HG03439 (cell line): ENCODE measurements at regions not wholly inside any gene's neighbourhood (a gene's known extent, or its start where the extent isn't known, plus 50 kb on each side); places are given as distances from the start of the nearest gene placed in this dataset.

Experiments
- ATAC-seq: cut with Tn5 transposase; IDR thresholded peaks from one replicate; pipeline ENCODE4 v1.9.1; 2021; ENCODE audit warnings: mild to moderate bottlenecking, moderate library complexity; ENCODE audit not compliant: unreplicated experiment

DNA sequence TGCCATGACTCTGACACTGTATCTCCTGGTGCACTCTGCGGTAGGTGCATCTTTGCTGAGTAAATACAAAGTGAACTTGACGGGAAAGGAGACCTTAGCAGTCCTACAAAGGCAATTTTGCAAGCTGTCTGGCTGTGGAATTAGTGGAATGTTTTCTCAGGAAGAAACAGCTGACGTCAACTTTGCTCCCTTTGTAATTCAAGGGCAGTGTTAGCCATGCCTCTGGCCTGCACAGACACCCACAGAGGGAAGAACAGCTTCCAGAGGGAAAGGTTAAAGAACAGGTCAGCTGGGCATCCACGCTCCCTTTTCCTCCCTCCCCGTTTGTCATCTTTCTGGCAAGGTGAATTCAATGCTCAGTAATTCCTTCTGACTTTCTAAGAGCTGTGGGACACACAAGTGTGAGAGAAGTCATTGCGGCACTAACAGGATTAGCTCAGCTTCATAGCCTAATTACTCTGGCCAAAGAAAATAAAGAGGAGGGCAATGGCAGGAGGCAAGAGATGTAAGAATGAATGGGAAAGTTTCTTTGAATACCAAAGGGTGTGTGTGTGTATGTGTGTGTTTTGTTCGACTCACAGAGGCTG, 476.9 kb upstream of the GOT2 start:
- no peak for ATAC-seq

DNA sequence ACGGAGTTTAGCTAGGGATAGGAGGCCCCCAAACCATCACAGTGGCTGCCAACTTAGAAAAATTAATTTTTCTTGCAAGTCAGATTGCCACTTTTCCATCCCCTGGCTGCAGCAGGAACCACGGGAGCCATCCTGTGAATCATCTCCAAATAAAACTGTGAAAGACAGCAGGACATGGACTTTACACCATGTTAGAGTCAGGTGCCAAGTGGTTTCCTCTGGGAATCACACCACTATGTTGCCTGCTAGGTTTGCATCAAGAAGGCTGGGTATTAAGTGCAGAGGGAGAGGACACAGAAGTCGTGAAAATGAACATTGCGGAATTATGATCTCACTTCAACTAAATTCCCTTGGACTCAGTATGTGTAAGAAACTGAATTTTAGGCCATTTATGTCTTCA, 471.3 kb upstream of the GOT2 start:
- no peak for ATAC-seq

DNA sequence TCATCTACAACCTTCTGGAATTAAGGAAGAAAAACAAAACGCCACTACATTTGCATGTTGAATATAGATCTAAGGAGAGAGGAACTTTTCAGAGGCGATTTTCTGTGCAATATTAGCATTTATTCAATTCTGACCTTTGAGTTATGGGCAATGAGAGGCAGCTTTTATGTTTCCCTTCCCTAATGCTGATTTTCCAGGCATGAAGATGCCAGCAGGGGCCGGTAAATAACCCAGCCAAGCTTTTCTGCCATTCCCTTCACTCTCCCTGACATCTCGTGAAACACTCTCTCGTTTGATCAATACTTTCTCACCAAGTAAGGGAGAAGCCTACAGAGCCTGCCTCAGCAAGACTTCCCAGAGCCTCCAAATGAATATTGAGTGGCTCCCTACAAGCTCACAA, 470.5 kb upstream of the GOT2 start:
- no peak for ATAC-seq

DNA sequence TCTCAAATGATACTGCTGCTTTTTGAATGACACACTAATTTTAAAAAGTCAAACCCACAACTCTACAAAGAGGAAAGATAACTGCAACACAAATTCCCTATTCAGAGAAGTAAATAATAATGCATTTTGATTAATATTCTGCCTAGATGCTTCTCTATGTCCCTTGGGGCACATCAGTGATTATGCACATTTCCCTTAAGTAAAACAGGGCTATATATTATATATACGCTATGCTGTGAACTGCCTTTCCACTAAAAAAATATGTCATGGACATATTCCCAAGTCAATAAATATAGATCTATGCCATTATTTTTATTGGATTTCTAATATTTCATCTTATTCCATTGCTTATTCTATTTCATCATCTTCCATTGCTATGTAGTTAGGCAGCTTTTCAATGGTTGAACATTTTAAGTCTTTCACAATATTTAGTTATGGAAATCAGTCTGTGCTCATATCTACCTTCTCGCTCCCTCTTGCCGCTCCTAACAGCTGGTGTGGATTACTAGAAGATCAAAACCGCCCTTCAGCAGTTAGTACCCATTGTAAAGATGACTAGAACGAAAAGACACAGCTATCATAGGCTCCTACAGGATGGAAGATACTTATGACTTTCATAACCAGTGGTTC, 468.2 kb upstream of the GOT2 start:
- ATAC-seq: no peak

DNA sequence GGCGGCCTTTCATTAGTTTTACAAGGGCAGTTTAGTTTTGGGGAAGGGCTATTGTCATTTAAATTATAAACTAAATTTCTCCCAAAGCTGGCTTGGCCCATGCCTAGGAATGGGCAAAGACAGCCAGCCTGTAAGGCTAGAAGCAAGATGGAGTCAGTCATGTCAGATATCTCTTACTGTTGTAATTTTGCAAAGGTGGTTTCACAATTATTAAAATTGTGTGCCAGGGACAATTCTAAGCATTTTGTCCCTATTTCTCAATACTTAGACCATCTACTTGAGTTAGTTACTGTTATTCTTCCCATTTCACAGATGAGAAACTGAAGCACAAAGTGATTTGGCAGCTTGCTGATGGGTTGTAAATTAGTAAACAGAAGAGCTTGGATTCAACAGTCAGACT, 467.7 kb upstream of the GOT2 start:
- no peak for ATAC-seq

DNA sequence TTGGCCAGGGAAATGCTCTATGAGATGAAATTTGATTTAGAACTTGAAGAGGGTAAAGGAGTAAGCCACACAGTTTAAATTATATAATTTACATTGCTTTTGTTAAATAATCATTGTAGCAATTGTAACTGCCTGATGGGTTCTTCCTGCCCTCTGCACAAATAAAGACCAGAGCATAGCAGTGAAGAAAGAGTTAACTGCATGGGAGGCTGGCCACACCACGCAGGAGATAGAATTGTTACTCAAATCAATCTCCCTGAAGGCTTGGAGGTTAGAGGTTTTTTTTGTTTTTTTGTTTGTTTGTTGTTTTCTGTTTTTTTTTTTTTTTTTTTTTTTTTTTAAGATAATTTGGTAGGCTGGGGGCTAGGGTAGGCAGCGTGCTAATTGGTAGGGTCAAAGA, 467.0 kb upstream of the GOT2 start:
- ATAC-seq: no peak

DNA sequence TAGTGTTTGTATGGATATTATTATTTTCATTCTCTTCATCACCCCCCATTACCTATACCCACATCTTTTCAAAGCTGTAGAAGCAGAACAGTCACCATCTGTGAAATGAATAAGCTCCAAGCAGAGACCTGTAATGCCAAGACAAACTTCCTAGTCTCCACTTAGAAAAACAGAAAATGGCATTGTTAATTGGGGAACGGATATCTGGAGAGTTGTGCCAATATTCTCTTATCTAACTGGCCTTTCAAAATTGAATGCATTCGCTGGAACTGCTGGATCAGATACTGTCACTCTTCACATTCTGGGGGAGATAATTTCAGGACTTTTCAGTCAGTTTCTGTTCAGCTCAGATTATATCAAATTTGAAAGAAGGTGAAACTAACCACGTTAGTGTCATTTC, 464.4 kb upstream of the GOT2 start:
- ATAC-seq: no peak

DNA sequence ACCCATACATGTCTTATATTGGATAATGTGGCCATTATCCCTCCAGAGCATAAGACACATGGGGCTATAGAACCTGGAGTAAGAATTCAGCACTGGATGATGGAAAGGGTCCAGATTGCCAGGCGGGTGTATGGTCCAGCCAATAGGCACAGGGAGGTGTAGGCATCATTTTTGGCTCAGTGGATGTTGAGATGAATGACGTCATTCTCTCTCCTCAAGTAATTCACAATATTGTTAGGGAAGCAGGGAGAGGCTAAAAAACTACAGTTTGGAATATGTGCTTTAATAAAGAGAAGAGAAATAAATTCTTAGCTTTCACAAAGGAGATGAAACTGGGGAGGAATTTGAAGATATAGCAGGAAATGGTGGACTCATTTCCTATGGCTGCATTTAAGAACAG, 461.1 kb upstream of the GOT2 start:
- no peak for ATAC-seq

DNA sequence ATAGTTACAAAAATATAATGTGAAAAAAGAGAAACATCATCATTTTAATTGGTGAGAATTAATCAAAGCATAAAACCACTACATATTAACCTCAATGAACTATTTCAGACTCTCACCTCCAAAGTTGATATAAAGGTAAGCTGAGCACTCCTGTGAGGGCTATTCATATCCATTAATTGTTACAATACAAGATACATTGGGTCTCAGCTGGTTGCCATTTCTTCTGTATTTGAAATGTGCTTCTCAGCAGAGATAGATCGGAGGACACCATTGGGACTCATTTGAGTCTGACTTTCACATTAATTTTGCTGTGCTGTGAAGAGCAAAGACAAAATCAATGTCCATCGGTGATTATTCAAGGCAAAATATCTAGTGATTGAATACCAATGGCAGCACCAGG, 459.5 kb upstream of the GOT2 start:
- ATAC-seq: no peak

DNA sequence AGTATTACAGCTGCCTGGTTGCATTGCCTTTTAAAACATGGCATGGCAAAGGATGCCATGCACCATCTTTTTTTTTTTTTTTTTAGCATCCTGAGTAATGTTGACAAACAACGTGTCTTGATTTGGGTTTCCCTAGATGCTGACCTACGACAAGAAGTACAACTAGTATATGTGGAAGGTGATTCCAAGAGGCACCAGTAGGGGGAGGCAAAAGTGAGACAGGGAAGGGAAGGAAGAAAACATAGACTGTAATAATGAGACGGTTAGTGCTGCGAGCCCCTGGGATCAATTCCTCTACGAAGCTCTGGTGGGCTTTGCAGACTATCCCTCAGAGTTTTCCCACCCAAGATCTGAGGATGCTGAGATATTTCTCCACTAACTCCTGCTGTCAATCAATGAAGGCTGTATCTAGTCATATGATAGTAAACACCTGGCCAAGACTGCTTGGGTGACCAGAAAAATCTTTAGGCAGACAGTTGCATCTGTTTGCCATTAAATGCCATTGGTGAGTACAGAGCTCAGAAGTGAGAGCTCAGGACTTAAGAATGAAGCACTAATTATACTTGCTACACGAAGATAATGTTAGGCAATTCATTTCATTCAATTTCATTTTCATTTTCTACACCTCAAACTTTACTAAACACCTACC, 458.6 kb upstream of the GOT2 start:
- peak; percentile 83 for ATAC-seq

DNA sequence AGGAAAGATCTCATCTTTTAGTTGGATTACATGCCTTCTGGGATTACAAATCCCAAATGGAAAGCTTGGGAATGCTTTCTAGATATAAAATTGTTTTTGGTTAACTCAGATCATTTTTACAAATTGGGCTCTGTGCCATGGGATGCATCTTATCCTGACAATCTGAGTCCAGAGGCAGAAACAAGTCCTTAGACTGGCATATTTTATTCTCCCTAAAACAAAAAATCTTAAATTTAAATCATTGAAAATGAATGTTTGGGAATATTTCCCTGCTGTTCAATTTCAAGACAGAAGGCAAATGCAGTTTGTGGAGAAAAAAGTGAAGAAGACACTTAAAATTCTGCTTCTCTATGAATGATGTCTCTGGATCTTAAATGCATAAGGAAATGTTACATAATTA, 456.6 kb upstream of the GOT2 start:
- ATAC-seq: no peak

DNA sequence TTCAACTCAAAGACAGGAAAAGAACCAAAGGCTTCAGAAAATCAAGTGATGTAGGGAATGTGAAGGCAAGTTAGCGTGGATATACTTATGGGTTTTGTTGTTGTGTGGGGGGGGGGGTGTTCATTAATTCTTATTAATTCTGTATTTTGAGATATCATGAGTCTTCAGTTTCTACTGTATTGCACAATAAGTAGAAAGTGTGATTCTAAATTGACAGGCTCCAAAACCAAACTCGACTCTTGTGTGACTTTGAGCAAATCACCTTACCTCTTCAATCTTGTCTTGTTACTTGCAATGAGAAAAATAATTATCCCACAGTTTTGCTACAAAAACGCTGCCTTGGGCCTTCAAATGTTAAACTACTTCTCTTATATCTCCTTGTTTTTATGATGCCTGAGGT, 453.9 kb upstream of the GOT2 start:
- ATAC-seq: no peak

DNA sequence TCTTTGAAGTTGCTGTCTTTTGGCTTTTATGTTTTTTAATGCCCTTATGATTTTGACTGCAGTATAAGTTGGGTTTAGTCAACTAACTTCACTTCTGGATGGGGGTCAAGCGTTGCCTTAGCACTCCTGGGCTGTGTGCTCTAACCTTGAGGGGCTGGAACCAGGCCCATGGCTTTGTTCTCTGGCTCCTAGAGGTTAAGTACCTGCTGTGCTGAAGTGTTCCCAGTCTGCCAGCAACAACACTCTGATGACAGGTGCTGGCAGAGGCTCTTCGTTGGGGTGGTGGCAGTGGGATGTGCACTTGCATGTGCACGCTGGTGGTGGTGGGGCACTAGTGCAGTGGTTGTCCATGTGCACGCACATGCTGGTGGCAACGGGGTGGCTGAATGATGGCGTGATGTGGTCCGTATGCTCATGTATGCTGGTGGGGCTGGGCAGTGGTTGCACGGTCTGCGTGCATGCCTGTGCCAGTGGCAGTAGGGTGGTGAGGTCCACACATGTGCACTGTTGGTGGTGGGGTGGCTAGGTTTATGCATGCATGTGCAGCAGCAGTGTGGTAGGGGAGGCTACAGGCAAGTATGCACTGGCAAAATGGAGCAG, 447.8 kb upstream of the GOT2 start:
- ATAC-seq: no peak

DNA sequence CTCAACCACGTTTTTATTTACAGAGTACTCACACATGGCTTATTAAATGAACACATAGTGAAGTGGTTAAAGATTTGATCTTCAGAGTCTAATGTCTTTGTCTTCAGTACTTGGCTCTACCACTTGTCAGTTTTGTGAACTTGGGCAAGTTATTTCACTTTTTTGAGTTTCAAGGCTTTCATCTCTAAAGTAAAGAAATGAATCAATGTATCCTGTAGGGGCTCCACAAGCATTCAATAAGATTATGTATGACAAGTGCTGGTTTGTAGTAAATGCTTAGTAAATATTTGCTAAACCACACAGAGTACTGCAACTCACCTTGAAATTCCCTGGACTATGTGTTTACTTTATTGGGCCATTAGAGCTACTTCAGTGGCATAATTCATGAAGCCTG, 446.0 kb upstream of the GOT2 start:
- no peak for ATAC-seq

DNA sequence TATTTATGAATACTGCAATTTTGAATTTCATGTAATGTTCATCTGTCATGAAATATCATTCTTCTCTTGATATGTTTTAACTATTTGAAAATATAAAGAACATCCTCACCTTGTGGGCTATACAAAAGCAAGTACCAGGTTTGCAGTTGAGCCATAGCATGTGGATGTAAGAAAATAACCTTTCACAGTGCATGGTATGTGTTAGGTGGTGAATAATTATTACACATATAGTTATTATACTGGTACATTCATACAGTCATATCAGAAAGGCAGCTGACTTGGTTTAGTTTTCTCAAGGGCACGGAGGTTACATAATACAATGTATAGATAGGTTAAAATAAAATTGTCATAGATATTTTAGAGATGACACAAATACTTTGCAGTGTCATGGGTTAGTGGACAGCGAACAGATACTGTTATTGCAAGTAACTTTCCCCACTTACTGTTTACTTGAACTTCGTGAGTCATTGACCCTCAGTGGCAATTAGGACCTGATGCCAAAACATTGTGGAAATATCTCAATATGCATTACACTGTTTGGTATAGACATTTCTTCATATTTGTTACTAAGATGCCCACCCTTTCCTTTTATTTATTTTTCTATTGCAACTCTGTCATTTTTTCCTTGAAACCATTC, 445.4 kb upstream of the GOT2 start:
- no peak for ATAC-seq

DNA sequence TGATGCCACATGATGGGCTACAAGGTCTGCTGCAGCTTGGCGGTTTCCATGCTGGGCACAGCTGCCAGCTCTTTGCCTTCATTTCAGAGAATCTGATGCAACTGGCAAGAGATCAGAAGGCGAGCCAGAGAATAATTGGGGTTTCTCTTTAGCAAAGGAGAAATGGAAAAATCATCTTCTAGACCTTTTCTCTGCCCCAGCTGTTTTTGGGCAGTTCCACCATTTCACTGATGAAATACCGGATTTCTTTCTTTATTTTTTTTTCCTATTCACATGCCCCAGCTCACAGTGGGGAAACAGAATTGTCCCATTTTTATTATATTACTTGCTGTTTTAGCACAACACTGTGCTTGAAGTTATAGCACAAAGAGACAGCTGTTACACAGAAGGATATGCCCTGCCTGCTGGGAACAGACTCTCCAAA, 439.3 kb upstream of the GOT2 start:
- no peak for ATAC-seq

DNA sequence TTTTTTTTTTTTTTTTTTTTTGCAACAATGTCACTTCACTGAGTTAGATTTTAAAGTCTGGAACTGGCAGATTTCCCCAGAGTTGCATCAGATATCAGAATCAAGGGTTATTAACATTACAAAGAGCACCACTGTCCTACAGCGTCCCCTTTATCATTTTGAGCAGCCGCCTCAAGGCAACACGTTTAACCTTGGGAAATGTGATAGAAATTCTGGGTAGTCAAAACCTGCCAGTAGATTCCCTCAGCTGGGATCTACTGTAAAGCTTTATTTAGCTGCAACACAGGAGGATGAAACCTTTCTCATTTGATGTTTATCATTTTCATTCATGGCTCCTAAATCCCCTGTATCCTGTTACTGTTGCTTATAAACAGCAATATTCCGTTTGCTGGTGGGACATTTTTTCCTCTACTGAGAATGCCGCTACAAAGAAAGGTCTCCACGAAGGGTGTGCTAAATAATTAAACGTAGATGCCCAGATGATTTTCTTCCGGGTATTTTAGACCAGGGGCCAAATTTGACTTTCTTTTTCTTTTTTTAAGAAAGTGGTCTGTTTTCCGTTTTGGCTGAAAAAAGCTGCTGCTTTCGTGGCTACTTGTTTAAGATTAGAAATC, 436.1 kb upstream of the GOT2 start:
- no peak for ATAC-seq

DNA sequence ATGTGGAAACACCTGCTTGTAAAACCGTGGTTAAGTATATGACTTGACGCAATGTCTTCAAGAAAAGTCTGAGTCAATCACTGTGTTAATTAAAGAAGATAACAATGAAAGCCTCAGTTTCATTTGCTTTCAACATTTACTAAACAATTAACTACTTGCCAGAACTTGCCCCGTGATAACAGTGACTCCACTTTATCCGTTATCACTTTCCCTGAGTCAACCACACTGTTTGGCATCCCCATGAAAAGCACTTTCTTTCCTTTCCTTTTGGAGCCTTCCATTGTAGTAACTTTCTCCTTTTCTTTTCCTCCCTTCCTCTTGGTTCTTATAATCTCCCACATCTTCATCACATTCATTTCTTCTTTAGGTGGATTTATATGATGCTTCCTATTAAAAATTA, 435.1 kb upstream of the GOT2 start:
- ATAC-seq: no peak

DNA sequence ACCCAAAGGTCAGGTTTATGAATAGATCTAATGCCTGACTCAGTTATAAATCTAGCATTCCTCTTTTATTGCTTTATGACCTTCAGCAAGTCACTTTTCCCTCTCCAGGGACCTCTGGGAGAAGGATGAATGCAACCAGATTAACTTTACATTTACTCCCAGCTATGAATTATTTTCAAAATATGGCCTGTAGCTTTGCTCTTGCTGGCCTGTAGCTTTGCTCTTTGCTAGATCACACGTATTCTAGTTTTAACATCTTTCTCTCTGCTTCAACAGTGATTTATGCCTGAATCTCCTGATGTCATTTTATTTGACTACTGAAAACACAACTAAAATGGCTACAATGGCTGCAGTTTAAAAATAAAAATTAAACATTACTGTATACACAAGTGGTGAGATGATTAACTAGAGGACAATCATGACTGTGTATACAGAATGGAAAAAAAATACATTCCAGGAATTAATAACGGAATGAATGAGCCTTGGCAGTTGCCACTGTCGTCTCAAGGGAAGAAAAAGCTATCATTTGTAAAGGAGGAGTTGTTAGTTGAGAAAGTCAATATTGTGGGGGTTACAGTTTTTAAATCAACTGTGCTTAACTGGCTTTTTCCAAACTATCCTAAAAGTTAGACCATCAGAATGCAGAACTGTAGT, 434.5 kb upstream of the GOT2 start:
- ATAC-seq: no peak

DNA sequence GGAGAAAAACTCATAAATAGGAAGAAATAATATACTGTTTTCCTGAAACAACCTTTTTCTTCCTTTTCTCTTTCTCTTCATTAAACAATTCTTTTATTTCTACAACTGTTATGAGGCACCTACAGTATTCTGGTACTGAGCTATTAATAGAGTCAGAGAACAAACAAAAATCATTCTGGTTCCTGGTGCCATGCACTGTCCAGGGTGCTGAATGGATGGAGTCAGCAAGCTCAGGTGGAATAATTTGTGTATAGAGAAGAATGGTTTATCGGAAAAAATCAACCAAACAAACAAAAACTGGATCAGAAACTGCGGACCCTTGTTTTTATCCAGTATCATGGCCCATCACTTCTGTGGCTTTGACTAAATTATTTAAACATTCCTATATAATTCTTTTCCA, 430.3 kb upstream of the GOT2 start:
- ATAC-seq: no peak
